GM12892 (cell line): ENCODE measurements at regions not wholly inside any gene's neighbourhood (a gene's known extent, or its start where the extent isn't known, plus 50 kb on each side); places are given as distances from the start of the nearest gene placed in this dataset.

ENCODE experiments used
- POLR2A ChIP-seq: IDR thresholded peaks from 2 replicates; pipeline ENCODE4 v1.6.1; 2011; ENCODE audit warnings: low read depth, low read length, control low read depth
- TAF1 ChIP-seq: IDR thresholded peaks from 2 replicates; pipeline ENCODE4 v1.6.1; 2011; ENCODE audit warnings: low read depth, mild to moderate bottlenecking, control low read depth, low read length, borderline replicate concordance

GRCh38 chr12:126807312-126807865 is 1459.6 kb upstream of the TMEM132C start:
- TF ChIP-seq TAF1 (no peak), POLR2A (no peak)
